ENCODE measurements at regions not wholly inside any gene's neighbourhood (a gene's known extent, or its start where the extent isn't known, plus 50 kb on each side); places are given as distances from the start of the nearest gene placed in this dataset.

DNA sequence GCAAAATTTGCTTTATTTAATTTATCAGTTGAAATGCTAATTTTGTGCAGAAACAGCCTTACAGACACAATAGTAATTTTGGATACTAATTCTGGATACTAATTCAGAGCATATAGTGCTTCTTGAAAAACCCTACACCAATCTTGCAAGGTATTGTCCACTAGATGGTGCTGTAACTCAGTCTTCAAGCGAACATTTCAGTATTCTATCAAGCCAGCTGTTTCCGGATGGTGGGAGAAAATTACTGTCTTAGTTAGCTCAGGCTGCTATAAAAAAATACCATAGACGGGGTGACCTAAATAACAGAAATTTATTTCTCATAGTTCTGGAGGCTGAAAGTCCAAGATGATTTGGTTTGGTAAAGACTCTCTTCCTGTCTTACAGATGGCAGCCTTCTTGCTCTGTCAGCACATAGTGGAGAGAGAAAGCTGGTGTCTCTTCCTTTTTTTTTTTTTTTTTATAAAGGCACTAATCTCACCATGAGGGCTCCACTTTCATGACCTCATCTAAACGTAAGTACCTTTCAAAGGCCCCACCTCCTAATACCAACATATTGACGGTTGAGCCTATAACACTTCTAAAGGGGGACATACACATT lies 1306.5 kb upstream of the CDH9 start:
- TF ChIP-seq ZNF8 (CRISPR knock-in tag; IDR thresholded peaks at IDR 0.05) (no peak), PPARA (CRISPR knock-in tag; IDR thresholded peaks at IDR 0.05; ENCODE audit: borderline replicate concordance) (no peak), GLIS3 (CRISPR knock-in tag; IDR thresholded peaks at IDR 0.05) (no peak), ZNF565 (CRISPR knock-in tag; conservative IDR thresholded peaks at IDR 0.05; ENCODE audit: low read depth) (no peak), RARB (CRISPR knock-in tag; IDR thresholded peaks at IDR 0.05) (no peak), CSDC2 (CRISPR knock-in tag; IDR thresholded peaks at IDR 0.05) (no peak), TCF4 (CRISPR knock-in tag; IDR thresholded peaks at IDR 0.05; ENCODE audit: borderline replicate concordance) (no peak), BACH2 (CRISPR knock-in tag; IDR thresholded peaks at IDR 0.05; ENCODE audit: borderline replicate concordance) (no peak), ZNF70 (CRISPR knock-in tag; IDR thresholded peaks at IDR 0.05) (no peak), ZFP30 (CRISPR knock-in tag; IDR thresholded peaks at IDR 0.05) (no peak)
- TF ChIP-seq, protein P1, sequence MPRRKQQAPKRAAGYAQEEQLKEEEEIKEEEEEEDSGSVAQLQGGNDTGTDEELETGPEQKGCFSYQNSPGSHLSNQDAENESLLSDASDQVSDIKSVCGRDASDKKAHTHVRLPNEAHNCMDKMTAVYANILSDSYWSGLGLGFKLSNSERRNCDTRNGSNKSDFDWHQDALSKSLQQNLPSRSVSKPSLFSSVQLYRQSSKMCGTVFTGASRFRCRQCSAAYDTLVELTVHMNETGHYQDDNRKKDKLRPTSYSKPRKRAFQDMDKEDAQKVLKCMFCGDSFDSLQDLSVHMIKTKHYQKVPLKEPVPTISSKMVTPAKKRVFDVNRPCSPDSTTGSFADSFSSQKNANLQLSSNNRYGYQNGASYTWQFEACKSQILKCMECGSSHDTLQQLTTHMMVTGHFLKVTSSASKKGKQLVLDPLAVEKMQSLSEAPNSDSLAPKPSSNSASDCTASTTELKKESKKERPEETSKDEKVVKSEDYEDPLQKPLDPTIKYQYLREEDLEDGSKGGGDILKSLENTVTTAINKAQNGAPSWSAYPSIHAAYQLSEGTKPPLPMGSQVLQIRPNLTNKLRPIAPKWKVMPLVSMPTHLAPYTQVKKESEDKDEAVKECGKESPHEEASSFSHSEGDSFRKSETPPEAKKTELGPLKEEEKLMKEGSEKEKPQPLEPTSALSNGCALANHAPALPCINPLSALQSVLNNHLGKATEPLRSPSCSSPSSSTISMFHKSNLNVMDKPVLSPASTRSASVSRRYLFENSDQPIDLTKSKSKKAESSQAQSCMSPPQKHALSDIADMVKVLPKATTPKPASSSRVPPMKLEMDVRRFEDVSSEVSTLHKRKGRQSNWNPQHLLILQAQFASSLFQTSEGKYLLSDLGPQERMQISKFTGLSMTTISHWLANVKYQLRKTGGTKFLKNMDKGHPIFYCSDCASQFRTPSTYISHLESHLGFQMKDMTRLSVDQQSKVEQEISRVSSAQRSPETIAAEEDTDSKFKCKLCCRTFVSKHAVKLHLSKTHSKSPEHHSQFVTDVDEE (CRISPR knock-in tag; IDR thresholded peaks at IDR 0.05): no peak
- TF ChIP-seq, protein P2, sequence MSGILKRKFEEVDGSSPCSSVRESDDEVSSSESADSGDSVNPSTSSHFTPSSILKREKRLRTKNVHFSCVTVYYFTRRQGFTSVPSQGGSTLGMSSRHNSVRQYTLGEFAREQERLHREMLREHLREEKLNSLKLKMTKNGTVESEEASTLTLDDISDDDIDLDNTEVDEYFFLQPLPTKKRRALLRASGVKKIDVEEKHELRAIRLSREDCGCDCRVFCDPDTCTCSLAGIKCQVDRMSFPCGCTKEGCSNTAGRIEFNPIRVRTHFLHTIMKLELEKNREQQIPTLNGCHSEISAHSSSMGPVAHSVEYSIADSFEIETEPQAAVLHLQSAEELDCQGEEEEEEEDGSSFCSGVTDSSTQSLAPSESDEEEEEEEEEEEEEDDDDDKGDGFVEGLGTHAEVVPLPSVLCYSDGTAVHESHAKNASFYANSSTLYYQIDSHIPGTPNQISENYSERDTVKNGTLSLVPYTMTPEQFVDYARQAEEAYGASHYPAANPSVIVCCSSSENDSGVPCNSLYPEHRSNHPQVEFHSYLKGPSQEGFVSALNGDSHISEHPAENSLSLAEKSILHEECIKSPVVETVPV (CRISPR knock-in tag; IDR thresholded peaks at IDR 0.05): no peak
- peak; percentile 56; the same call in 2 of the 3 replicates for ATAC-seq

DNA sequence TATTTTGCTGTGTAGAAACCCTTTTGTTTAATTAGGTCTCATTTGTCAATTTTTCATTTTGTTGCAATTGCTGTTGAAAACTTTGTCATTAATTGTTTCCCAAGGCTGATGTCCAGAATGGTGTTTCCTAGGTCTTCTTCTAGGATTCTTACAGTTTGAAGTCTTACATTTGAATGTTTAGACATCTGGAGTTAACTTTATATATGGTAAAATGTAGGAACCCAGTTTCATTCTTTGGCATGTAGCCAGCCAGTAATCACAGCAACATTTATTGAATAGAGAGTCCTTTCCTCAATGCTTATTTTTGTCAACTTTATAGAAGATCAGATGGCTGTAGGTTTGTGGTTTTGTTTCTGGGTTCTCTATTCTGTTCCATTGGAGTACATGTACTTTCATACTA lies 1290.8 kb upstream of the CDH9 start:
- TF ChIP-seq ZNF565 (CRISPR knock-in tag; conservative IDR thresholded peaks at IDR 0.05; ENCODE audit: low read depth): no peak
- TF ChIP-seq, protein P3, sequence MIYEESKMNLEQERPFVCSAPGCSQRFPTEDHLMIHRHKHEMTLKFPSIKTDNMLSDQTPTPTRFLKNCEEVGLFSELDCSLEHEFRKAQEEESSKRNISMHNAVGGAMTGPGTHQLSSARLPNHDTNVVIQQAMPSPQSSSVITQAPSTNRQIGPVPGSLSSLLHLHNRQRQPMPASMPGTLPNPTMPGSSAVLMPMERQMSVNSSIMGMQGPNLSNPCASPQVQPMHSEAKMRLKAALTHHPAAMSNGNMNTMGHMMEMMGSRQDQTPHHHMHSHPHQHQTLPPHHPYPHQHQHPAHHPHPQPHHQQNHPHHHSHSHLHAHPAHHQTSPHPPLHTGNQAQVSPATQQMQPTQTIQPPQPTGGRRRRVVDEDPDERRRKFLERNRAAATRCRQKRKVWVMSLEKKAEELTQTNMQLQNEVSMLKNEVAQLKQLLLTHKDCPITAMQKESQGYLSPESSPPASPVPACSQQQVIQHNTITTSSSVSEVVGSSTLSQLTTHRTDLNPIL (CRISPR knock-in tag; IDR thresholded peaks at IDR 0.05; ENCODE audit: low read depth): no peak
- no peak for TF ChIP-seq ZC3H10 (CRISPR knock-in tag; IDR thresholded peaks at IDR 0.05)
- TF ChIP-seq PPARA (CRISPR knock-in tag; IDR thresholded peaks at IDR 0.05; ENCODE audit: borderline replicate concordance): no peak
- TF ChIP-seq, protein P1 (CRISPR knock-in tag; IDR thresholded peaks at IDR 0.05): no peak
- no peak for TF ChIP-seq BACH2 (CRISPR knock-in tag; IDR thresholded peaks at IDR 0.05; ENCODE audit: borderline replicate concordance)
- TF ChIP-seq, protein P2 (CRISPR knock-in tag; IDR thresholded peaks at IDR 0.05): no peak
- no peak for TF ChIP-seq ZFP3 (CRISPR knock-in tag; IDR thresholded peaks at IDR 0.05)
- TF ChIP-seq, protein P4, sequence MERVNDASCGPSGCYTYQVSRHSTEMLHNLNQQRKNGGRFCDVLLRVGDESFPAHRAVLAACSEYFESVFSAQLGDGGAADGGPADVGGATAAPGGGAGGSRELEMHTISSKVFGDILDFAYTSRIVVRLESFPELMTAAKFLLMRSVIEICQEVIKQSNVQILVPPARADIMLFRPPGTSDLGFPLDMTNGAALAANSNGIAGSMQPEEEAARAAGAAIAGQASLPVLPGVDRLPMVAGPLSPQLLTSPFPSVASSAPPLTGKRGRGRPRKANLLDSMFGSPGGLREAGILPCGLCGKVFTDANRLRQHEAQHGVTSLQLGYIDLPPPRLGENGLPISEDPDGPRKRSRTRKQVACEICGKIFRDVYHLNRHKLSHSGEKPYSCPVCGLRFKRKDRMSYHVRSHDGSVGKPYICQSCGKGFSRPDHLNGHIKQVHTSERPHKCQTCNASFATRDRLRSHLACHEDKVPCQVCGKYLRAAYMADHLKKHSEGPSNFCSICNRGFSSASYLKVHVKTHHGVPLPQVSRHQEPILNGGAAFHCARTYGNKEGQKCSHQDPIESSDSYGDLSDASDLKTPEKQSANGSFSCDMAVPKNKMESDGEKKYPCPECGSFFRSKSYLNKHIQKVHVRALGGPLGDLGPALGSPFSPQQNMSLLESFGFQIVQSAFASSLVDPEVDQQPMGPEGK (CRISPR knock-in tag; IDR thresholded peaks at IDR 0.05; ENCODE audit: borderline replicate concordance): no peak
- TF ChIP-seq ESRRG (CRISPR knock-in tag; IDR thresholded peaks at IDR 0.05): no peak
- no peak for TF ChIP-seq TOX (CRISPR knock-in tag; IDR thresholded peaks at IDR 0.05; ENCODE audit: borderline replicate concordance)
- TF ChIP-seq ARNTL (CRISPR knock-in tag; IDR thresholded peaks at IDR 0.05; ENCODE audit: borderline replicate concordance, low read depth): no peak
- no peak for TF ChIP-seq SNAI2 (CRISPR knock-in tag; IDR thresholded peaks at IDR 0.05)
- ATAC-seq: no peak

Data from SK-N-SH treated with all-trans-retinoic acid at 6 μM for 48 hours (cell line).